GM12878 (cell line): ENCODE measurements at regions not wholly inside any gene's neighbourhood (a gene's known extent, or its start where the extent isn't known, plus 50 kb on each side); places are given as distances from the start of the nearest gene placed in this dataset.

Experiments
- CTCF ChIP-seq, 3 experiments: IDR thresholded peaks in 2 of 3; conservative IDR thresholded peaks in 1 of 3; 2 replicates each; pipeline ENCODE4 v1.5.1; 2011; ENCODE audit warnings: low read depth in 3 of 3, low read length in 3 of 3, mild to moderate bottlenecking in 3 of 3, control low read depth in 2 of 3, moderate library complexity in 2 of 3, inconsistent platforms in 1 of 3, mixed read lengths in 1 of 3; ENCODE audit not compliant: control insufficient read depth in 2 of 3, insufficient read depth in 1 of 3; ENCODE audit errors: extremely low read depth in 1 of 3
- ELK1 ChIP-seq: IDR thresholded peaks from 2 replicates; pipeline ENCODE4 v1.6.1; 2012; ENCODE audit warnings: low read depth, low read length, improper control_type of control experiment
- EP300 ChIP-seq, 2 experiments: fragments of 150-350 bp in 1 of 2; IDR thresholded peaks; 2 replicates each; pipeline ENCODE4 v1.6.1; 2011 to 2012; ENCODE audit warnings: low read depth in 2 of 2, low read length in 2 of 2, borderline replicate concordance in 1 of 2, improper control_type of control experiment in 1 of 2, inconsistent platforms in 1 of 2; ENCODE audit not compliant: control insufficient read depth in 1 of 2
- LARP7 ChIP-seq: fragments of 450-650 bp; IDR thresholded peaks from 2 replicates; pipeline ENCODE4 v1.6.1; 2017; ENCODE audit warnings: mild to moderate bottlenecking
- POLR2AphosphoS5 ChIP-seq: IDR thresholded peaks from 2 replicates; pipeline ENCODE4 v1.6.1; 2011; ENCODE audit warnings: mild to moderate bottlenecking, low read length, inconsistent platforms
- USF2 ChIP-seq: IDR thresholded peaks from 2 replicates; pipeline ENCODE4 v1.6.1; 2011; ENCODE audit warnings: low read depth, low read length, improper control_type of control experiment, borderline replicate concordance
- ZNF24 ChIP-seq: fragments of 450-650 bp; IDR thresholded peaks from 2 replicates; pipeline ENCODE4 v1.6.1; 2017; ENCODE audit warnings: antibody characterized with exemption, mild to moderate bottlenecking

DNA sequence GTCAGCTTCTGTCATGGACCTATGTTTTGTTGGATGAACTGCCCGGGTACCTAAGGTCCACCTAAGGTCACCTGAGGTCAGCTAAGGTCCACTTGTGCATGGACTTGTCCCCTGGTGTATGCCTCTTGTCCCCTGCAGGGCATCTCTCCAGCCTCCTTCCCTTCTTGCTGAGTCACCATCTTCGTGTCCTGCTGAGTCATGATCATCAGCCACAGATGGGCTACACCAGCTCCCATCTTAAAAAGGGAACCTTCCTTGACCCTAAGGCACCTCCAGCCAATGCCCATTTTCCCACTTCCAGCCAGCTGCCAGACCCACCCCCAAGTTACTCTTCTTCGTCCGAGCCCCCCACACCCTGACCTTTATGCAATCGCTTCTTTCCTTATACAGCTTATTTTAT lies 544.9 kb downstream of the TBC1D22A start:
- TF ChIP-seq POLR2AphosphoS5 (no peak), EP300 (IDR thresholded peaks at IDR 0.05; ENCODE audit: borderline replicate concordance in 1 of 2, control insufficient read depth in 1 of 2, low read depth in 2 of 2, low read length in 2 of 2) (no peak), LARP7 (no peak), CTCF (IDR thresholded peaks at IDR 0.05 in 2 of 3, conservative IDR thresholded peaks at IDR 0.05 in 1 of 3; ENCODE audit: control insufficient read depth in 2 of 3, extremely low read depth in 1 of 3, insufficient read depth in 1 of 3, low read depth in 3 of 3, low read length in 3 of 3) (no peak), ZNF24 (no peak), ELK1 (no peak), USF2 (no peak)
